ENCODE measurements at regions not wholly inside any gene's neighbourhood (a gene's known extent, or its start where the extent isn't known, plus 50 kb on each side); places are given as distances from the start of the nearest gene placed in this dataset.

DNA sequence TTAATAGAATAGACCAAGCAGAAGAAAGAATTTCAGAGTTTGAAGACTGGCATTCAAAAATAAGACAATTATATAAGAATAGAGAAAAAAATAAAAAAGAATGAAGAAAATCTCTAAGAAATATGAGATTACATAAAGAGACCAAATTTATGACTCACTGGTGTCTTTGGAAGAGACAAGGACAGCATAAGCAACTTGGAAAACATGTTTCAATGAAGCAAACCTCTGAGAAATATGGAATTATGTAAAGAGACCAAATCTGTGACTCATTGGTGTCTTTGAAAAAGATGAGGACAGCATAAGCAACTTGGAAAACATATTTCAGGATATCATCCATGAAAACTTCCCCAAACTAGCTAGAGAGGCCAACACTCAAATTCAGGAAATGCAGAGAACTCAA lies 60.4 kb upstream of the LYPLAL1 start:
- Mint-ChIP-seq H3K27me3 (ENCODE audit: low read depth) (no peaks in the 10 kb centered on the region), H3K4me3 (ENCODE audit: unreplicated experiment) (no peak overlapping the region), H3K27ac (ENCODE audit: unreplicated experiment) (no peak overlapping the region), H3K9me3 (ENCODE audit: low read depth) (peaks cover 15% of the 10 kb centered on the region), H3K36me3 (ENCODE audit: low read depth) (peaks cover 11% of the 10 kb centered on the region), H3K4me1 (ENCODE audit: low read depth) (no peaks in the 10 kb centered on the region)
- DNase-seq (ENCODE audit: low spot score), result no peak
- TF ChIP-seq CTCF (IDR thresholded peaks at IDR 0.05), result no peak

- Mint-ChIP-seq H3K4me3 (ENCODE audit: unreplicated experiment) (no peak overlapping the region), H3K27ac (ENCODE audit: unreplicated experiment) (no peak overlapping the region), H3K9me3 (ENCODE audit: low read depth) (peaks cover 15% of the 10 kb centered on the region), H3K4me1 (ENCODE audit: low read depth) (no peaks in the 10 kb centered on the region), H3K36me3 (ENCODE audit: low read depth) (peaks cover 11% of the 10 kb centered on the region), H3K27me3 (ENCODE audit: low read depth) (no peaks in the 10 kb centered on the region)
- no peak for TF ChIP-seq CTCF (IDR thresholded peaks at IDR 0.05)
- no peak for DNase-seq (ENCODE audit: low spot score)
Observed at GRCh38 chr1:219114014-219114413, 59.7 kb upstream of the LYPLAL1 start.

DNA sequence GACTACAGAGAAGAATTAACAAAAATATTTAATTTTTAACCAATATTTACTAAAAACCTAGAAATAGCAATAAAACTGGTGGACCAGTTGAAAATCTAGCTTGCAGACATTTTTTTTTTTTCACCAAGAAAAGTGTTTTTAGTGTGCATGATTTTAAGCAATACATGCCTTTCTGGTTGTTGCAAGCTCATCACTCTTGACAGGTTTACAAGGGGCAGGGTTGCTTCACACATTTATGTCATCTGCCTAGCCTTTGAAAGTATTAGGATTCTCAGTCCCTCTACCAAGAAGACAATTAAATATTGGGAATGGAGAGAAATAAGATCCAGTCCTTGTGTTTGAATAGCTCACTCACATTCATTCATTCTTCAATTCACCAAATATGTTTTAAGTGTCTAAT lies 53.8 kb upstream of the LYPLAL1 start:
- TF ChIP-seq CTCF (IDR thresholded peaks at IDR 0.05), result no peak
- Mint-ChIP-seq H3K27me3 (ENCODE audit: low read depth) (no peaks in the 10 kb centered on the region), H3K4me1 (ENCODE audit: low read depth) (peaks cover 19% of the 10 kb centered on the region), H3K27ac (ENCODE audit: unreplicated experiment) (no peak overlapping the region), H3K4me3 (ENCODE audit: unreplicated experiment) (no peak overlapping the region), H3K9me3 (ENCODE audit: low read depth) (no peaks in the 10 kb centered on the region), H3K36me3 (ENCODE audit: low read depth) (peaks cover 1% of the 10 kb centered on the region)
- no peak for DNase-seq (ENCODE audit: low spot score)

DNA sequence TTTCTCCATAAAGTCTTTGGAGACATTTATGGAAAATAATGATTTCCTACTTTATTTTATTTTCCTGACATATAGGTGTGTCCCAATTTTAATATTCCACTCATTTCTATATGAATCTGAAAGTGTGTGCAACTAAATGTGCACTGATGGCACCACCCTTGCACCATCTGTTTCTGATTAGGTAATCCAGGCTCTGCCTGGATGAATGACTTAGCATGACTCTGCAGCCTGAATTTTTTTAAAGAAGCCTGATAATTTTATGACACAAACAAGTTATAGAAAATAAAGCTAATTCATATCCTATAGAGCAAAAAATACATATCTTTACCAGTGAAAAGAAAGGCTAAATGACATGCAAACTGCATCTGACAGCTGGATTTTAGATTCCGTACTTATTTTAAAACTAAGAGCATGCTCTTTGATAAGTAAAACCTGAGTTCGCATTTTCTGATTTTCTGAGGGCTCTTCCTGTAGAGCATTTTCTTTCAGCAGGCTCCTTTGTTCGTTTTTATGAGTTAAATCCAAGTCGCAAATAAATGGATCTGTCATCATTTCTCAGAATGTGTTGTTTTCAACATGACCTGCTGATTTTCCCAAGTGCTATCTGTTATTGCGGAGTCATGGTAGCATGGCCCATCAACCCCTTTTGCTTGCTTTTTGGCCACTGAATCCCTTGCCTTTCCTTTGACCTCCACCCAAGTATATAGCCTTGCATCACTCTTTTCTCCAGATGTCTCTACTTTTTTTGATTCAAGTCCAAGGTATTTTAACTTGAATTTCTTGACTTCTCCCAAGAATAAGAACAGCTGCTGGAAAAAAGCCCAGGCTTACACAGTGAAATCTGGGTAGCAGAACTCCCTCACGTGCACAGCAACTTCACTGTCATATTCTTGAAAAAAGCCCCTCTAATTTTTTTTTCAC lies 52.8 kb upstream of the LYPLAL1 start:
- Mint-ChIP-seq H3K36me3 (ENCODE audit: low read depth) (peaks cover 1% of the 10 kb centered on the region), H3K4me3 (ENCODE audit: unreplicated experiment) (no peak overlapping the region), H3K27me3 (ENCODE audit: low read depth) (no peaks in the 10 kb centered on the region), H3K4me1 (ENCODE audit: low read depth) (peaks cover 19% of the 10 kb centered on the region), H3K9me3 (ENCODE audit: low read depth) (no peaks in the 10 kb centered on the region), H3K27ac (ENCODE audit: unreplicated experiment) (peak overlapping the region; percentile 68)
- no peak for DNase-seq (ENCODE audit: low spot score)
- no peak for TF ChIP-seq CTCF (IDR thresholded peaks at IDR 0.05)

DNA sequence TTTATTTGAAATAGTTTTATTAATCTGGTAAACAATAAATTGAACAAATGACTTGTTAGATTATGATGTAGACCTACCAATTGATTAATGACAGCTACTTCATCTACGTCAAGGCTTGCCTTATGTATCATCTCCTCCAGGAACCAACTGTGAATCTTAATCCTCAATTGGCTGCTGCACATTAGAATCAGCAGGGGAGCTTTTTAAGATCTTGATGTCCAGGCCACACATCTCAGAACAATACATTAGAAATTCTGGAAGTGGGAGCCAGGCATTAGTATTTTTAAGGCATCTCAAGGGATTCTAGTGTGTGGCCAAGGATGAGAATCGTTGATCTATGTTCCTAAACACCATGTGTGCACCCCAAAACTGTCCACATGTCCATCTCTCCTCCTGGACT lies 52.0 kb upstream of the LYPLAL1 start:
- H3K27ac Mint-ChIP-seq (ENCODE audit: unreplicated experiment), result no peak overlapping the region
- TF ChIP-seq CTCF (IDR thresholded peaks at IDR 0.05), result no peak
- H3K4me1 Mint-ChIP-seq (ENCODE audit: low read depth), result peaks cover 19% of the 10 kb centered on the region
- H3K4me3 Mint-ChIP-seq (ENCODE audit: unreplicated experiment), result no peak overlapping the region
- no peaks in the 10 kb centered on the region for H3K9me3 Mint-ChIP-seq (ENCODE audit: low read depth)
- no peak for DNase-seq (ENCODE audit: low spot score)
- peaks cover 1% of the 10 kb centered on the region for H3K36me3 Mint-ChIP-seq (ENCODE audit: low read depth)
- no peaks in the 10 kb centered on the region for H3K27me3 Mint-ChIP-seq (ENCODE audit: low read depth)

Measured in chondrocyte (in vitro differentiated cells).